MCF 10A (cell line): ENCODE measurements at regions not wholly inside any gene's neighbourhood (a gene's known extent, or its start where the extent isn't known, plus 50 kb on each side); places are given as distances from the start of the nearest gene placed in this dataset.

ENCODE experiments used
- BruUV-seq: library from RNA; stranded (reverse); fragments of 400-500 nt; replicated peaks from 2 replicates; lab custom pipeline; 2021; lab: Mats Ljungman, UMichigan
- CTCF ChIA-PET: fragments of 300-600 bp; sonication (Branson Sonifier 250); formaldehyde crosslinking; extraction: SDS; loops from one replicate; lab custom pipeline; 2021; ENCODE audit warnings: antibody characterized with exemption, inconsistent platforms; lab: Yijun Ruan, JAX
- POLR2A ChIA-PET: fragments of 300-600, 350-650 bp; sonication (Branson Sonifier 250); formaldehyde crosslinking; extraction: SDS; loops from one replicate; lab custom pipeline; 2020; ENCODE audit warnings: antibody characterized with exemption, inconsistent platforms; lab: Yijun Ruan, JAX
- DNase-seq: peaks from one replicate; pipeline ENCODE4 v3.0.0-alpha.2; 2018; ENCODE audit not compliant: unreplicated experiment
- H3K27ac Mint-ChIP-seq: one replicate; pipeline ENCODE4 v1.8.0; 2022; ENCODE audit warnings: mild to moderate bottlenecking, low read depth, mixed read lengths; ENCODE audit not compliant: unreplicated experiment
- H3K27me3 Mint-ChIP-seq: one replicate; pipeline ENCODE4 v1.8.0; 2022; ENCODE audit warnings: mixed read lengths; ENCODE audit not compliant: insufficient read depth, unreplicated experiment
- H3K36me3 Mint-ChIP-seq: one replicate; pipeline ENCODE4 v1.8.0; 2022; ENCODE audit warnings: mild to moderate bottlenecking, moderate library complexity, mixed read lengths; ENCODE audit not compliant: insufficient read depth, unreplicated experiment
- H3K4me1 Mint-ChIP-seq: one replicate; pipeline ENCODE4 v1.8.0; 2022; ENCODE audit warnings: mixed read lengths; ENCODE audit not compliant: insufficient read depth, unreplicated experiment
- H3K4me3 Mint-ChIP-seq: one replicate; pipeline ENCODE4 v1.8.0; 2022; ENCODE audit warnings: mild to moderate bottlenecking, moderate library complexity, mixed read lengths; ENCODE audit not compliant: unreplicated experiment
- H3K9me3 Mint-ChIP-seq: one replicate; pipeline ENCODE4 v1.8.0; 2022; ENCODE audit warnings: mixed read lengths; ENCODE audit not compliant: unreplicated experiment
- CTCF ChIP-seq: fragments of 200-600 bp; IDR thresholded peaks from one replicate; pipeline ENCODE4 v1.8.0; 2022; ENCODE audit warnings: antibody characterized with exemption, mild to moderate bottlenecking; ENCODE audit not compliant: unreplicated experiment
- intact Hi-C: fragments of 100-400 bp; cut with micrococcal nuclease; formaldehyde crosslinking; loops from 2 replicates; pipeline ENCODE4 v1.14.1; 2022

GRCh38 chr5:3684771-3685354 lies 89.2 kb downstream of the IRX1 start:
- Mint-ChIP-seq H3K27me3 (no peaks in the 10 kb centered on the region), H3K4me3 (no peak overlapping the region)

GRCh38 chr5:3694819-3695218 lies 99.2 kb downstream of the IRX1 start:
- peaks cover 16% of the 10 kb centered on the region for H3K9me3 Mint-ChIP-seq
- H3K27me3 Mint-ChIP-seq = no peaks in the 10 kb centered on the region
- DNase-seq = no peak
- no peaks in the 10 kb centered on the region for H3K4me1 Mint-ChIP-seq
- intact Hi-C loops = no loop called here
- H3K27ac Mint-ChIP-seq = no peak overlapping the region
- ChIA-PET POLR2A (no interaction called here), CTCF (no interaction called here)
- TF ChIP-seq CTCF = no peak
- no peak overlapping the region for H3K4me3 Mint-ChIP-seq
- BruUV-seq = no TSS peak
- H3K36me3 Mint-ChIP-seq = no peaks in the 10 kb centered on the region

More at GRCh38 chr5:3684771-3685354, 89.2 kb downstream of the IRX1 start:
- no peak for TF ChIP-seq CTCF
- H3K4me1 Mint-ChIP-seq = no peaks in the 10 kb centered on the region
- intact Hi-C loops = no loop called here
- no peak overlapping the region for H3K27ac Mint-ChIP-seq
- H3K9me3 Mint-ChIP-seq = peaks cover 16% of the 10 kb centered on the region
- H3K36me3 Mint-ChIP-seq = no peaks in the 10 kb centered on the region
- POLR2A ChIA-PET = no interaction called here
- no peak for DNase-seq
- BruUV-seq = no TSS peak
- CTCF ChIA-PET = no interaction called here

- ChIA-PET POLR2A (no interaction called here), CTCF (no interaction called here)
- Mint-ChIP-seq H3K27ac (no peak overlapping the region), H3K4me3 (no peak overlapping the region), H3K4me1 (no peaks in the 10 kb centered on the region), H3K27me3 (no peaks in the 10 kb centered on the region), H3K9me3 (peaks cover 16% of the 10 kb centered on the region), H3K36me3 (no peaks in the 10 kb centered on the region)
- intact Hi-C loops = no loop called here
- no peak for TF ChIP-seq CTCF
- no TSS peak for BruUV-seq
- DNase-seq = no peak
These were observed 100.2 kb downstream of the IRX1 start for GRCh38 chr5:3695818-3696217.

DNA sequence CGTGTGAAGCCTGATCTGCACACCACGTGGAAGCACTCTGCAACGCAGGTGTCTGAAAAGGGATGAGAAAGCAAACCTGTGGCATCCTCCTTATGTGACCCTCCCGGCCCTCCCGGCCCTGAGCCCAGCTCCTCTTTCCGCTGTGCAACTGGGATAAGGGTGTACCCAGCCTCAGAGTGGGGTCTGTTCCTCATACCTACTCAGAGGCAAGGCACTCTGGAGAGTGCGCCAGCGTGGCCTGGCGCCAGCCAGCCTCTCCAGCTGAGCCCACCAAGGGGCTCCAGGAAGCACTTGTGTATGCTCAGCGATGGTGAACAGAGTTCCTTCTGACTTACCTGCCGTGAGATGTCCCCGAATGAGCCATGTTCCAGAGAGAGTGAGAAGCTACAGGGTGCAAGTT lies 102.8 kb downstream of the IRX1 start:
- Mint-ChIP-seq H3K27ac (no peak overlapping the region), H3K27me3 (no peaks in the 10 kb centered on the region), H3K36me3 (no peaks in the 10 kb centered on the region), H3K4me1 (no peaks in the 10 kb centered on the region), H3K9me3 (peaks cover 16% of the 10 kb centered on the region), H3K4me3 (no peak overlapping the region)
- POLR2A ChIA-PET = no interaction called here
- intact Hi-C loops = no loop called here
- BruUV-seq = no TSS peak
- CTCF ChIA-PET = no interaction called here
- no peak for DNase-seq
- no peak for TF ChIP-seq CTCF
